ENCODE measurements at regions not wholly inside any gene's neighbourhood (a gene's known extent, or its start where the extent isn't known, plus 50 kb on each side); places are given as distances from the start of the nearest gene placed in this dataset.

DNA sequence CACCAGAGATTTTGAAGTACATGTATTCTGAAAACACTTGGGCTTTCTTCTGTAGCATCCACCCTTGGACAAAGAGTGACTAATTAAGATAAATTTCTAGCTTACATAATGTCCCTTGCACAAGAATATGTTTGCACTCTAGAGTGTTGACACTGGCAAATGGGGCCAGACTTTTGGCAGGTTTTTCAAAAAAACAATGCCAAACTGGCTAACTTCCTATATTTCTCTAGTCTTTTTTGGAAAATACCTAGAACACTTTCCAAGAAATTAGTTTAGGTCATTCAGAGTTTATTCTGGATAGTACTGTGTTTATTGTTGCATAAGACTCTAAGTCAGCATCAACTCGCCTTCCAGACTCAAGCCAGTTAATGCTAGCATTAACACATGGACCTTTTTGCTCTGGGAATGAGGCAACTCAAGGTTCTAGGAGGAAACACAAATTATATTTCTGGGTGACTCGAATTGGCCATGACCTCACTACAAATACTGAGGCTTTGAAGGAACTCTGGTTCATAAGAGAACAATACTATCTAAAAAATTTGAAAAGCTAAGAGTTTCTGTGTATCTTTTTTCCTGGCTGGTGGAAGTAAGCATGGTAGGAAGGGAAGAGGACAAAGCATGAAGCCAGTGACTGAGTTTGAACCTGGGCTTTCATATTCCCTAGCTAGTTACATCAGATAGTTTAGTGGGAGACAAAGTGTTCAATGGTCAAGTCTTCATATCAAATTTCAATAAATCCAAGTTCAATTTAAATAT, 101.6 kb downstream of the NREP start:
- TF ChIP-seq, protein P1, sequence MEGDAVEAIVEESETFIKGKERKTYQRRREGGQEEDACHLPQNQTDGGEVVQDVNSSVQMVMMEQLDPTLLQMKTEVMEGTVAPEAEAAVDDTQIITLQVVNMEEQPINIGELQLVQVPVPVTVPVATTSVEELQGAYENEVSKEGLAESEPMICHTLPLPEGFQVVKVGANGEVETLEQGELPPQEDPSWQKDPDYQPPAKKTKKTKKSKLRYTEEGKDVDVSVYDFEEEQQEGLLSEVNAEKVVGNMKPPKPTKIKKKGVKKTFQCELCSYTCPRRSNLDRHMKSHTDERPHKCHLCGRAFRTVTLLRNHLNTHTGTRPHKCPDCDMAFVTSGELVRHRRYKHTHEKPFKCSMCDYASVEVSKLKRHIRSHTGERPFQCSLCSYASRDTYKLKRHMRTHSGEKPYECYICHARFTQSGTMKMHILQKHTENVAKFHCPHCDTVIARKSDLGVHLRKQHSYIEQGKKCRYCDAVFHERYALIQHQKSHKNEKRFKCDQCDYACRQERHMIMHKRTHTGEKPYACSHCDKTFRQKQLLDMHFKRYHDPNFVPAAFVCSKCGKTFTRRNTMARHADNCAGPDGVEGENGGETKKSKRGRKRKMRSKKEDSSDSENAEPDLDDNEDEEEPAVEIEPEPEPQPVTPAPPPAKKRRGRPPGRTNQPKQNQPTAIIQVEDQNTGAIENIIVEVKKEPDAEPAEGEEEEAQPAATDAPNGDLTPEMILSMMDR (IDR thresholded peaks at IDR 0.05) = no peak
- TF ChIP-seq POLR2A (IDR thresholded peaks at IDR 0.05) = no peak
